ENCODE measurements at regions not wholly inside any gene's neighbourhood (a gene's known extent, or its start where the extent isn't known, plus 50 kb on each side); places are given as distances from the start of the nearest gene placed in this dataset.

DNA sequence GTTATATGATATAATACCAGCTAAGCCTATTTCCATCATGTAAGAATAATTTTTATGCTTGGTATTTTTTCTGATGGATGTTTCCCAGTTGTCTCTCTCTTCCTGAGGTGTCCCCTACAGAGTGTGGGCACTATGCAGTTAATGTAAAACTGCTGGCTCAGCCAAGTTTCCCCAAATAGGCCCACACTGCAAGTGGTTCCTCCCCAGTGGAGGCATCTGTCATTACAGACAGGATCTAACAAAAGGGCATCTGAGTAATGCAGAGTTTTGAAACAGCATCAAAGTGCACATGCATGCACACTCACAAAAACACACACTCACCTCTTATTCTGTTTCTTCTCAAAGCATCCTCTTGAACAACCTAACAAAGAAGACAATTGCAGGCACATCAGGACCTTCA is 221.0 kb downstream of the VCY1B start:
- ChIA-PET CTCF (no interaction called here), POLR2A (no interaction called here)
- ATAC-seq = no peak

DNA sequence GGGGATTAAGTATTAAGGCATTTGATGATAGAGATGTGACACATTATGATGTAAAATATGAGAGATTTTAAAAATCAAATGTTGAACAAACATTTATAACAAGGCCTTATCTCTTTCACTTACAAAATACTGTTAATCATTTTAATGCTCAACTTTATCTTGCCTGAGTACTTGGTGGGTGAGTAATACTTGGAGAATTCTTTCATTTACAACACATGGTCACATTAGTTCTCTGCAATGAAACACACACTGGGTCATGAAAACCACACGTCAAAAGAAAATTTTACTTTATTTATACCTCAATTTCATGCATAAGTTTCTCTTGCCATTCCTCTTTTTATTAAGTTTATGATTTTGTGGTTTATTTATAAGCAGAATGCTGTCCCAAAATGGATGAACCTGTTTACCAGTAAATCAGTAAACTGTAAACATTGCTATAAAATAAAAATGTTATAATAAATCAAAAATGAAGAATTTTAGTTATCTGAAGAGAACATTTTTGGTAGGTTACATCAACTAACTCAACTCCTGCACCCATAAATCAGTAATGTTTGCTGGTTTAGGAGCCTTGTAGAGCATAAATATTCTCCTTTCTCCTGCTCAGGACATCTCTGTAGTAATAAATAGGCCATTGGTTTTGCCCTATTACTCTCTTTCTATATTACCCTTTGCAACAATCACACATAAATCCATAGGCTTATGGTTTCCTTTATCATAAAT is 233.5 kb upstream of the NLGN4Y start:
- no peak for ATAC-seq
- Histone ChIP-seq H3K4me2 (no peak overlapping the region), H3K9me3 (no peaks in the 10 kb centered on the region), H3K4me3 (no peak overlapping the region), H3K27ac (no peak overlapping the region), H3K4me1 (no peaks in the 10 kb centered on the region)
- WGBS (ENCODE audit: missing lambda C conversion rate) = 0% methylated on average over 1 of the region's 1 CpG
- POLR2A ChIA-PET = no interaction called here
- FAIRE-seq = no peak
- no peak for TF ChIP-seq HOXB5 (CRISPR knock-in tag; IDR thresholded peaks at IDR 0.05)
- DNase-seq (ENCODE audit: low read depth in 1 of 2, low spot score in 1 of 2) = no peak
- CTCF ChIA-PET = no interaction called here

More for the DNA sequence above, 221.0 kb downstream of the VCY1B start:
- no peak for FAIRE-seq
- H3K9me3 ChIP-seq = no peaks in the 10 kb centered on the region
- TF ChIP-seq, protein P1, sequence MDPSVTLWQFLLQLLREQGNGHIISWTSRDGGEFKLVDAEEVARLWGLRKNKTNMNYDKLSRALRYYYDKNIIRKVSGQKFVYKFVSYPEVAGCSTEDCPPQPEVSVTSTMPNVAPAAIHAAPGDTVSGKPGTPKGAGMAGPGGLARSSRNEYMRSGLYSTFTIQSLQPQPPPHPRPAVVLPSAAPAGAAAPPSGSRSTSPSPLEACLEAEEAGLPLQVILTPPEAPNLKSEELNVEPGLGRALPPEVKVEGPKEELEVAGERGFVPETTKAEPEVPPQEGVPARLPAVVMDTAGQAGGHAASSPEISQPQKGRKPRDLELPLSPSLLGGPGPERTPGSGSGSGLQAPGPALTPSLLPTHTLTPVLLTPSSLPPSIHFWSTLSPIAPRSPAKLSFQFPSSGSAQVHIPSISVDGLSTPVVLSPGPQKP (IDR thresholded peaks at IDR 0.05; ENCODE audit: low read depth, low read length) = no peak
- no peak for TF ChIP-seq RNF2 (IDR thresholded peaks at IDR 0.05; ENCODE audit: borderline replicate concordance, low read depth)
- H3K4me2 ChIP-seq = no peak overlapping the region
- DNase-seq (ENCODE audit: low read depth in 1 of 2, low spot score in 1 of 2) = no peak
- no peaks in the 10 kb centered on the region for H3K4me1 ChIP-seq
- H3K27ac ChIP-seq = no peak overlapping the region
- H3K4me3 ChIP-seq = no peak overlapping the region

DNA sequence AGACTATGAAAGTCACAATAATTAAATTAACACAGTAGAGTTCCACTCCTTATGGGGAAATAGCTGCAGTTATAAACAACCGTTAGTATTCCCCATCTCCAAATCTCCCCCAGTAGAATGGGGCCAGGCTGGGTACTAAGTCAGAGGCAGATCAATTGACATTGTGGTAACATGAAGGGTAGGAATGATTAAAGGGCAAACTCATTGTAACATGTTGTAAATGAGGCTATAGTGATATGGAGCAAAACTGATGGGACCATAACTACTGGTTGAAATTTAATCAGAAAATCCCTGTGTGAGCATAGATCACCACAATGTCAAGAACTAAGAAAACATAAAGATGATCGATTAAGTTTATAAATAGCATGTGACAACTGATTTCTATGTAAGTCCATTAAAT is 231.9 kb upstream of the NLGN4Y start:
- ATAC-seq = no peak
- Histone ChIP-seq H3K9me3 (no peaks in the 10 kb centered on the region), H3K4me3 (no peak overlapping the region), H3K4me1 (no peaks in the 10 kb centered on the region), H3K4me2 (no peak overlapping the region), H3K27ac (no peak overlapping the region)
- POLR2A ChIA-PET = no interaction called here
- CTCF ChIA-PET = no interaction called here
- DNase-seq (ENCODE audit: low read depth in 1 of 2, low spot score in 1 of 2) = no peak
- FAIRE-seq = no peak
- WGBS (ENCODE audit: missing lambda C conversion rate) = 7% methylated on average over 2 of the region's 2 CpGs
- TF ChIP-seq GATA3 (IDR thresholded peaks at IDR 0.05; ENCODE audit: borderline replicate concordance) = no peak
- no peak for TF ChIP-seq SMC3 (IDR thresholded peaks at IDR 0.05)
- TF ChIP-seq RNF2 (IDR thresholded peaks at IDR 0.05; ENCODE audit: borderline replicate concordance, low read depth) = no peak

DNA sequence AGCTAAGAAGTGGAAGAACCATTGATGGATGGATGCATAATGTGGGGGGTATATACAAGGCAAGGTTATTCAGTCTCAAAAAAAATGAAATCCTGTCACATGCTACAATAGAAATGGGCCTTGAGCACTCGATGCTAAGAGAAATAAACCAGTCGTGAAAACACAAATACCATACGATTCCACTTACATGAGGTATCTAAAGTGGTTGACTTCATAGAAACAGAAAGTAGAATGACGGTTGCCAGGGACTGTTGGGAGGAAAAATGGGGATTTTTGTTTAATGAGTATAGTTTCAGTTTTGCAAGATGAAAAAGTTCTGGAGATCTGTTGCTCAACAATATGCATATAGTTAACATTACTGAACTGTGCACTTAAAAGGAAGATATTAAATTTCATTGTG is 223.6 kb upstream of the NLGN4Y start:
- Histone ChIP-seq H3K4me3 (no peak overlapping the region), H3K4me1 (no peaks in the 10 kb centered on the region), H3K27ac (no peak overlapping the region), H3K4me2 (no peak overlapping the region), H3K9me3 (no peaks in the 10 kb centered on the region)
- TF ChIP-seq HOXB13 (CRISPR knock-in tag; IDR thresholded peaks at IDR 0.05; ENCODE audit: low read depth) (no peak), CEBPB (IDR thresholded peaks at IDR 0.05) (no peak)
- FAIRE-seq (no peak), DNase-seq (ENCODE audit: low read depth in 1 of 2, low spot score in 1 of 2) (no peak), ATAC-seq (no peak)
- ChIA-PET POLR2A (no interaction called here), CTCF (no interaction called here)
- WGBS (ENCODE audit: missing lambda C conversion rate) = 40% methylated on average over 4 of the region's 4 CpGs

DNA sequence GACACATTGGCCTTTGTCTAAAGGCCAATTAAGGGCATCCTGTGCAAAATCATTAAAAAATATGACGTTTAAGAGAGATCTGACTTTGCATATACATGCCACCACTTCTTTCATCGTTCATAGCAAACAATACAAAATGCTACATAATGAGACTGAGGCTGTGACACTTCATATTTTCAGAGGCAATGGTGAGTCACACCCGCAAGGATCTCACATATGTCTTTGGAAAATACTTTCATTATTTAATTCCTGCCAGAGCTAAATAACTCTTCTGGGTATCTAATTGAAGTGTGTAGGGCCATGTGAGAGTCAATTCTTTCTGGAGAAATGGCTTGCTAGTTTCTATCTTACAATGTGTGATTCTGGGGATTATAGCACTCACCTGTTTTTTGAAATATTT is 222.8 kb upstream of the NLGN4Y start:
- Histone ChIP-seq H3K4me3 (no peak overlapping the region), H3K4me2 (no peak overlapping the region), H3K4me1 (no peaks in the 10 kb centered on the region), H3K9me3 (no peaks in the 10 kb centered on the region), H3K27ac (no peak overlapping the region)
- no peak for FAIRE-seq
- ChIA-PET POLR2A (no interaction called here), CTCF (no interaction called here)
- WGBS (ENCODE audit: missing lambda C conversion rate) = 8% methylated on average over 3 of the region's 3 CpGs
- no peak for DNase-seq (ENCODE audit: low read depth in 1 of 2, low spot score in 1 of 2)
- no peak for ATAC-seq
- TF ChIP-seq ZSCAN20 (CRISPR knock-in tag; IDR thresholded peaks at IDR 0.05) = no peak
- no peak for TF ChIP-seq JUNB (IDR thresholded peaks at IDR 0.05)
- no peak for TF ChIP-seq ESRRA (IDR thresholded peaks at IDR 0.05; ENCODE audit: borderline replicate concordance, low read length)
- no peak for TF ChIP-seq SMC3 (IDR thresholded peaks at IDR 0.05)
- TF ChIP-seq CBX8 (IDR thresholded peaks at IDR 0.05) = no peak
- TF ChIP-seq NPAS2 (CRISPR knock-in tag; IDR thresholded peaks at IDR 0.05; ENCODE audit: borderline replicate concordance) = no peak
- no peak for TF ChIP-seq RNF2 (IDR thresholded peaks at IDR 0.05; ENCODE audit: borderline replicate concordance, low read depth)
- TF ChIP-seq POLR2AphosphoS2 (conservative IDR thresholded peaks at IDR 0.05; ENCODE audit: low read length) = no peak
- no peak for TF ChIP-seq GATA3 (IDR thresholded peaks at IDR 0.05; ENCODE audit: borderline replicate concordance)
- no peak for TF ChIP-seq EHMT2 (IDR thresholded peaks at IDR 0.05; ENCODE audit: low read depth)
- no peak for TF ChIP-seq TP53 (CRISPR knock-in tag; IDR thresholded peaks at IDR 0.05)
- TF ChIP-seq CHD4 (IDR thresholded peaks at IDR 0.05; ENCODE audit: borderline replicate concordance) = no peak
- TF ChIP-seq RARB (CRISPR knock-in tag; IDR thresholded peaks at IDR 0.05) = no peak
- TF ChIP-seq, protein P2, sequence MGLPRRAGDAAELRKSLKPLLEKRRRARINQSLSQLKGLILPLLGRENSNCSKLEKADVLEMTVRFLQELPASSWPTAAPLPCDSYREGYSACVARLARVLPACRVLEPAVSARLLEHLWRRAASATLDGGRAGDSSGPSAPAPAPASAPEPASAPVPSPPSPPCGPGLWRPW (IDR thresholded peaks at IDR 0.05) = no peak
- TF ChIP-seq ZNF302 (CRISPR knock-in tag; IDR thresholded peaks at IDR 0.05) = no peak
- TF ChIP-seq, protein P3, sequence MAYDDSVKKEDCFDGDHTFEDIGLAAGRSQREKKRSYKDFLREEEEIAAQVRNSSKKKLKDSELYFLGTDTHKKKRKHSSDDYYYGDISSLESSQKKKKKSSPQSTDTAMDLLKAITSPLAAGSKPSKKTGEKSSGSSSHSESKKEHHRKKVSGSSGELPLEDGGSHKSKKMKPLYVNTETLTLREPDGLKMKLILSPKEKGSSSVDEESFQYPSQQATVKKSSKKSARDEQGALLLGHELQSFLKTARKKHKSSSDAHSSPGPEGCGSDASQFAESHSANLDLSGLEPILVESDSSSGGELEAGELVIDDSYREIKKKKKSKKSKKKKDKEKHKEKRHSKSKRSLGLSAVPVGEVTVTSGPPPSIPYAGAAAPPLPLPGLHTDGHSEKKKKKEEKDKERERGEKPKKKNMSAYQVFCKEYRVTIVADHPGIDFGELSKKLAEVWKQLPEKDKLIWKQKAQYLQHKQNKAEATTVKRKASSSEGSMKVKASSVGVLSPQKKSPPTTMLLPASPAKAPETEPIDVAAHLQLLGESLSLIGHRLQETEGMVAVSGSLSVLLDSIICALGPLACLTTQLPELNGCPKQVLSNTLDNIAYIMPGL (CRISPR knock-in tag; IDR thresholded peaks at IDR 0.05; ENCODE audit: borderline replicate concordance) = no peak
- no peak for TF ChIP-seq ZC3H11A (IDR thresholded peaks at IDR 0.05)
